ENCODE measurements at regions not wholly inside any gene's neighbourhood (a gene's known extent, or its start where the extent isn't known, plus 50 kb on each side); places are given as distances from the start of the nearest gene placed in this dataset.
"Not testable (repeated sequence)": the region's sequence is repeated elsewhere in the genome, so short reads cannot be mapped to it uniquely, and the experiment has no call there.

DNA sequence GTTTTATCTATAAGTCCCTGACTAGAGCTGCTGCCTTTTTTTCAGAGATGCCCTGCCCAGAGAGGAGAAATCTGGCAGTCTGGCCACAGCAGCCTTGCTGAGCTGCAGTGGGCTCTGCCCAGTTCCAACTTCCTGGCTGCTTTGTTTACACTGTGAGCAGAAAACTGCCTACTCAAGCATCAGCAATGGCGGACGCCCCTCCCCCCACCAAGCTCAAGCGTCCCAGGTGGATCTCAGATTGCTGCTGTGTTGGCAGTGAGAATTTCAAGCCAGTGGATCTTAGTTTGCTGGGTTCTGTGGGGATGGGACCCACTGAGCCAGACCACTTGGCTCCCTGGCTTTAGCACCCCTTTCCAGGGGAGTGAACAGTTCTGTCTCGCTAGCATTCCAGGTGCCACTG is 247.9 kb upstream of the PGRMC2 start:
- POLR2A ChIA-PET; H3K4me3 ChIP-seq (ENCODE audit: low read depth in 2 of 2, low read length in 2 of 2); DNase-seq (ENCODE audit: low read depth, low spot score); H3K4me1 ChIP-seq (ENCODE audit: control insufficient read depth, insufficient read depth, low read length); BruUV-seq (replicated peaks); in situ Hi-C loops (cut with HindIII; ENCODE audit: low pct_unique_long_range_greater_than_20kb, low sequenced_read_pairs); H3K36me3 ChIP-seq (ENCODE audit: control insufficient read depth, insufficient read depth, low read length); ATAC-seq; H3K27me3 ChIP-seq (ENCODE audit: control insufficient read depth, insufficient read depth, low read length); CTCF ChIA-PET; H3K9me3 ChIP-seq (ENCODE audit: control insufficient read depth, insufficient read depth, low read depth, low read length); intact Hi-C loops (cut with micrococcal nuclease; ENCODE audit: unreplicated experiment); H3K27ac ChIP-seq (ENCODE audit: low read length): not testable (repeated sequence)

DNA sequence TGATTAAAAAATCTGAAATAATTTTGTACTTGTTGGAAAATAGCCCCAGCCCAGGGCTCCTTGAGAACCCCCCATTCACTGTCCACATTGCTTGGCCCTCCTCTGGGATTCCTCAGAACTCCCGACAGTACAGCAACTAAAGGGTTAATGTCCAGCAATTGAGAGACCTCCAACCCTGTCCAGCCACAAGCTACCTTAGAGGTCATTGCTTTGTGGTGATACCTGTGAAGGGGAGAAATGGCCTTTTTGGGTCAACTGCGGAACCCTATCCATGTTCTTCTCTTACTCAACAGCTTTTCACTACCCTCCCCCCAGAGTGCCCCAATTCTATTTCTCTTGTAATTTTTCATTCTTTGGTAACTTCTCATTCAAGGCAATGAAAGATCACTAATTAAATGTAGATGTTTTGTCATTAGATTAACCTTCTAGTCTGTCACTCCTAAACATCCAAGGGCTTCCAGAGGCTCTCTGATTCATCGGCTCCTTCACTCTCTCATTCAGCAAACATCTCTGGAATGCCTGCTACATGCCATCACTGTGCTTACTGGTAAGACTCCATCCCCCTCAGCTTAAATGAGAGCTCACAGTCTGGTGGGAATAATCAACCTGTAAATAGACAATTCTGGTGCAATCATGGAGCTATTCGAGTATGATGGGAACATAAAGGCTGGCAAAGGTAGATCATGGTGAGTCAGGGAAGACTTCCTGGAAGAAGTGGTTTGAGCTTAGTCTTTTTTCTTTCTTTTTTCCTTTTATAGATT is 241.4 kb upstream of the PGRMC2 start:
- in situ Hi-C loops (cut with HindIII; ENCODE audit: low pct_unique_long_range_greater_than_20kb, low sequenced_read_pairs) (no loop called here), intact Hi-C loops (cut with micrococcal nuclease; ENCODE audit: unreplicated experiment) (no loop called here)
- TF ChIP-seq, protein P1, sequence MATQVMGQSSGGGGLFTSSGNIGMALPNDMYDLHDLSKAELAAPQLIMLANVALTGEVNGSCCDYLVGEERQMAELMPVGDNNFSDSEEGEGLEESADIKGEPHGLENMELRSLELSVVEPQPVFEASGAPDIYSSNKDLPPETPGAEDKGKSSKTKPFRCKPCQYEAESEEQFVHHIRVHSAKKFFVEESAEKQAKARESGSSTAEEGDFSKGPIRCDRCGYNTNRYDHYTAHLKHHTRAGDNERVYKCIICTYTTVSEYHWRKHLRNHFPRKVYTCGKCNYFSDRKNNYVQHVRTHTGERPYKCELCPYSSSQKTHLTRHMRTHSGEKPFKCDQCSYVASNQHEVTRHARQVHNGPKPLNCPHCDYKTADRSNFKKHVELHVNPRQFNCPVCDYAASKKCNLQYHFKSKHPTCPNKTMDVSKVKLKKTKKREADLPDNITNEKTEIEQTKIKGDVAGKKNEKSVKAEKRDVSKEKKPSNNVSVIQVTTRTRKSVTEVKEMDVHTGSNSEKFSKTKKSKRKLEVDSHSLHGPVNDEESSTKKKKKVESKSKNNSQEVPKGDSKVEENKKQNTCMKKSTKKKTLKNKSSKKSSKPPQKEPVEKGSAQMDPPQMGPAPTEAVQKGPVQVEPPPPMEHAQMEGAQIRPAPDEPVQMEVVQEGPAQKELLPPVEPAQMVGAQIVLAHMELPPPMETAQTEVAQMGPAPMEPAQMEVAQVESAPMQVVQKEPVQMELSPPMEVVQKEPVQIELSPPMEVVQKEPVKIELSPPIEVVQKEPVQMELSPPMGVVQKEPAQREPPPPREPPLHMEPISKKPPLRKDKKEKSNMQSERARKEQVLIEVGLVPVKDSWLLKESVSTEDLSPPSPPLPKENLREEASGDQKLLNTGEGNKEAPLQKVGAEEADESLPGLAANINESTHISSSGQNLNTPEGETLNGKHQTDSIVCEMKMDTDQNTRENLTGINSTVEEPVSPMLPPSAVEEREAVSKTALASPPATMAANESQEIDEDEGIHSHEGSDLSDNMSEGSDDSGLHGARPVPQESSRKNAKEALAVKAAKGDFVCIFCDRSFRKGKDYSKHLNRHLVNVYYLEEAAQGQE (IDR thresholded peaks at IDR 0.05; ENCODE audit: insufficient read depth in 1 of 2, low read depth in 2 of 2, low read length in 1 of 2) = no peak
- no peak for TF ChIP-seq TCF7L2 (IDR thresholded peaks at IDR 0.05; ENCODE audit: low read depth, low read length)
- TF ChIP-seq, protein P2, sequence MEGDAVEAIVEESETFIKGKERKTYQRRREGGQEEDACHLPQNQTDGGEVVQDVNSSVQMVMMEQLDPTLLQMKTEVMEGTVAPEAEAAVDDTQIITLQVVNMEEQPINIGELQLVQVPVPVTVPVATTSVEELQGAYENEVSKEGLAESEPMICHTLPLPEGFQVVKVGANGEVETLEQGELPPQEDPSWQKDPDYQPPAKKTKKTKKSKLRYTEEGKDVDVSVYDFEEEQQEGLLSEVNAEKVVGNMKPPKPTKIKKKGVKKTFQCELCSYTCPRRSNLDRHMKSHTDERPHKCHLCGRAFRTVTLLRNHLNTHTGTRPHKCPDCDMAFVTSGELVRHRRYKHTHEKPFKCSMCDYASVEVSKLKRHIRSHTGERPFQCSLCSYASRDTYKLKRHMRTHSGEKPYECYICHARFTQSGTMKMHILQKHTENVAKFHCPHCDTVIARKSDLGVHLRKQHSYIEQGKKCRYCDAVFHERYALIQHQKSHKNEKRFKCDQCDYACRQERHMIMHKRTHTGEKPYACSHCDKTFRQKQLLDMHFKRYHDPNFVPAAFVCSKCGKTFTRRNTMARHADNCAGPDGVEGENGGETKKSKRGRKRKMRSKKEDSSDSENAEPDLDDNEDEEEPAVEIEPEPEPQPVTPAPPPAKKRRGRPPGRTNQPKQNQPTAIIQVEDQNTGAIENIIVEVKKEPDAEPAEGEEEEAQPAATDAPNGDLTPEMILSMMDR (IDR thresholded peaks at IDR 0.05) = no peak
- TF ChIP-seq SIN3A (IDR thresholded peaks at IDR 0.05; ENCODE audit: borderline replicate concordance, insufficient read depth, low read depth, low read length) = no peak
- TF ChIP-seq POLR2AphosphoS5 (IDR thresholded peaks at IDR 0.05; ENCODE audit: low read depth, low read length) = no peak
- Histone ChIP-seq H3K4me3 (ENCODE audit: low read depth in 2 of 2, low read length in 2 of 2) (no peak overlapping the region), H3K9me3 (ENCODE audit: control insufficient read depth, insufficient read depth, low read depth, low read length) (no peaks in the 10 kb centered on the region), H3K27me3 (ENCODE audit: control insufficient read depth, insufficient read depth, low read length) (no peaks in the 10 kb centered on the region), H3K27ac (ENCODE audit: low read length) (peak overlapping the region; percentile 65; the same call in 1 of the 2 replicates), H3K36me3 (ENCODE audit: control insufficient read depth, insufficient read depth, low read length) (no peaks in the 10 kb centered on the region), H3K4me1 (ENCODE audit: control insufficient read depth, insufficient read depth, low read length) (peaks cover 13% of the 10 kb centered on the region)
- ChIA-PET CTCF (no interaction called here), POLR2A (no interaction called here)
- BruUV-seq (replicated peaks) = no TSS peak
- DNase-seq (ENCODE audit: low read depth, low spot score) = peak; percentile 69
- ATAC-seq = peak; percentile 100

DNA sequence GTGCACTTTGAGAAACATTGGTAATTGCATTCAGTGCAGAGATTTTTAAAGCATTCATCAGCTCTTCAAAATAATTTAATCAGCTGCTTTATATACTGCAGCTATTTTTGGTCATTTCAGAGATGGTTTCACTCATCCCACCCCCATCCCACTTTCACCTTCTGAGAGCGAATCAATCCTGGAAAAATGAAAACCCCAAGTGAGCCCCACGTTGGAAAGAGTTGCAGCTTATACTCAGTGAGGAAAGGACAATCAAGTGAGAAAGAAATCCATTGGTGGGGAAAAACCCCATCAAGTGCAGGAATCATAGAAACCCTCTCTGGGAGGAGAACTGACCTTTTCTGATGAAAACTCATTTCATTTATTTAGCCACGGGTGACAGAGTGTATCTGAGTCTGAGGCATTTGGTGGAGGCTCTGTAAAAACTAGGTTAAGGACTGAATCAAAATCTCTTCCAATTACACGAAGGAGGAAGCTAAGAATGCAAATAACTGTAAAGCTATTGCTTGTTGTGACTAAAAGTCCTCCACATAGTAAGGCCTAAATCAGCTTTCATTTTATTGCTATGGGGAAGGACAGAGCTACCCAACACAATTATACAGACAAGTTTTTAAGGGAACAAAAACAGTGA is 240.4 kb upstream of the PGRMC2 start:
- peak overlapping the region; percentile 65; the same call in 1 of the 2 replicates for H3K27ac ChIP-seq (ENCODE audit: low read length)

More for the DNA sequence above, 240.4 kb upstream of the PGRMC2 start:
- TF ChIP-seq SIN3A (IDR thresholded peaks at IDR 0.05; ENCODE audit: borderline replicate concordance, insufficient read depth, low read depth, low read length) (no peak), TCF7L2 (IDR thresholded peaks at IDR 0.05; ENCODE audit: low read depth, low read length) (no peak), POLR2AphosphoS5 (IDR thresholded peaks at IDR 0.05; ENCODE audit: low read depth, low read length) (no peak)
- TF ChIP-seq, protein P2 (IDR thresholded peaks at IDR 0.05) = no peak
- TF ChIP-seq, protein P1 (IDR thresholded peaks at IDR 0.05; ENCODE audit: insufficient read depth in 1 of 2, low read depth in 2 of 2, low read length in 1 of 2) = no peak
- DNase-seq (ENCODE audit: low read depth, low spot score) = no peak
- ChIA-PET CTCF (no interaction called here), POLR2A (interaction anchor here (0.6 kb wide), 1 partner anchor 67 kb away, joined by 3 read pairs; no protein-coding TSS in a partner anchor)
- Histone ChIP-seq H3K9me3 (ENCODE audit: control insufficient read depth, insufficient read depth, low read depth, low read length) (no peaks in the 10 kb centered on the region), H3K4me3 (ENCODE audit: low read depth in 2 of 2, low read length in 2 of 2) (no peak overlapping the region), H3K27me3 (ENCODE audit: control insufficient read depth, insufficient read depth, low read length) (no peaks in the 10 kb centered on the region), H3K4me1 (ENCODE audit: control insufficient read depth, insufficient read depth, low read length) (peaks cover 13% of the 10 kb centered on the region), H3K36me3 (ENCODE audit: control insufficient read depth, insufficient read depth, low read length) (no peaks in the 10 kb centered on the region)
- intact Hi-C loops (cut with micrococcal nuclease; ENCODE audit: unreplicated experiment) = no loop called here
- BruUV-seq (replicated peaks) = no TSS peak
- in situ Hi-C loops (cut with HindIII; ENCODE audit: low pct_unique_long_range_greater_than_20kb, low sequenced_read_pairs) = no loop called here
- ATAC-seq = no peak
